GM12878 (cell line): ENCODE measurements at regions not wholly inside any gene's neighbourhood (a gene's known extent, or its start where the extent isn't known, plus 50 kb on each side); places are given as distances from the start of the nearest gene placed in this dataset.

Experiments used
- ATF3 ChIP-seq: IDR thresholded peaks from 2 replicates; pipeline ENCODE4 v1.6.1; 2011; ENCODE audit warnings: low read depth, mild to moderate bottlenecking, low read length, moderate library complexity, borderline replicate concordance; ENCODE audit errors: extremely low read depth
- CTCF ChIP-seq, 3 experiments: IDR thresholded peaks in 2 of 3; conservative IDR thresholded peaks in 1 of 3; 2 replicates each; pipeline ENCODE4 v1.5.1; 2011; ENCODE audit warnings: low read depth in 3 of 3, low read length in 3 of 3, mild to moderate bottlenecking in 3 of 3, control low read depth in 2 of 3, moderate library complexity in 2 of 3, inconsistent platforms in 1 of 3, mixed read lengths in 1 of 3; ENCODE audit not compliant: control insufficient read depth in 2 of 3, insufficient read depth in 1 of 3; ENCODE audit errors: extremely low read depth in 1 of 3
- FOXK2 ChIP-seq: fragments of 450-650 bp; IDR thresholded peaks from 2 replicates; pipeline ENCODE4 v1.6.1; 2017; ENCODE audit warnings: mild to moderate bottlenecking, moderate library complexity
- NFIC ChIP-seq: IDR thresholded peaks from 2 replicates; pipeline ENCODE4 v1.6.1; 2012; ENCODE audit warnings: low read depth, mild to moderate bottlenecking, inconsistent platforms, low read length, moderate library complexity
- POLR2A ChIP-seq: IDR thresholded peaks from 2 replicates; pipeline ENCODE4 v1.6.1; 2011; ENCODE audit warnings: low read depth, mild to moderate bottlenecking, low read length
- POU2F2 ChIP-seq: IDR thresholded peaks from 3 replicates; pipeline ENCODE4 v1.6.1; 2011; ENCODE audit warnings: low read depth, mild to moderate bottlenecking, low read length, borderline replicate concordance
- RAD21 ChIP-seq: IDR thresholded peaks from 2 replicates; pipeline ENCODE4 v1.6.1; 2011; ENCODE audit warnings: mild to moderate bottlenecking, low read depth, low read length, moderate library complexity; ENCODE audit not compliant: insufficient read depth
- YY1 ChIP-seq: IDR thresholded peaks from 2 replicates; pipeline ENCODE4 v1.6.1; 2011; ENCODE audit warnings: low read depth, mild to moderate bottlenecking, low read length
- ZSCAN29 ChIP-seq: fragments of 450-650 bp; IDR thresholded peaks from 2 replicates; pipeline ENCODE4 v1.6.1; 2017; ENCODE audit warnings: mild to moderate bottlenecking, moderate library complexity

- TF ChIP-seq CTCF (IDR thresholded peaks at IDR 0.05 in 2 of 3, conservative IDR thresholded peaks at IDR 0.05 in 1 of 3; ENCODE audit: control insufficient read depth in 2 of 3, extremely low read depth in 1 of 3, insufficient read depth in 1 of 3, low read depth in 3 of 3, low read length in 3 of 3) (no peak), ATF3 (no peak), POU2F2 (no peak), ZSCAN29 (no peak), POLR2A (no peak), YY1 (no peak), RAD21 (no peak), FOXK2 (no peak), NFIC (no peak)
Measured at GRCh38 chr6:159400826-159401225, 231.6 kb downstream of the FNDC1 start.
